Fibroblast of lung (primary cell): ENCODE measurements at regions not wholly inside any gene's neighbourhood (a gene's known extent, or its start where the extent isn't known, plus 50 kb on each side); places are given as distances from the start of the nearest gene placed in this dataset.

ENCODE experiments used
- DNase-seq, 2 donors: peaks; one replicate each; pipeline versions ENCODE4 v3.0.0 to v3.0.0-alpha.2; 2010; ENCODE audit warnings: low read depth in 2 of 2
- H2AFZ ChIP-seq: 2 replicates; pipeline ENCODE4 v1.5.1; 2012; ENCODE audit warnings: low read length, control low read depth, inconsistent platforms
- H3K27ac ChIP-seq: 2 replicates; pipeline ENCODE4 v1.5.1; 2011; ENCODE audit warnings: low read length, control low read depth; ENCODE audit not compliant: insufficient read depth
- H3K27me3 ChIP-seq: 2 replicates; pipeline ENCODE4 v1.5.1; 2011; ENCODE audit warnings: mild to moderate bottlenecking, low read length; ENCODE audit not compliant: control insufficient read depth, insufficient read depth
- H3K36me3 ChIP-seq: 2 replicates; pipeline ENCODE4 v1.5.1; 2011; ENCODE audit warnings: low read length; ENCODE audit not compliant: control insufficient read depth, insufficient read depth
- H3K4me1 ChIP-seq: 2 replicates; pipeline ENCODE4 v1.5.1; 2011; ENCODE audit warnings: low read length; ENCODE audit not compliant: control insufficient read depth, insufficient read depth; ENCODE audit errors: extremely low read depth
- H3K4me2 ChIP-seq: 2 replicates; pipeline ENCODE4 v1.5.1; 2011; ENCODE audit warnings: low read length, control low read depth; ENCODE audit not compliant: insufficient read depth; ENCODE audit errors: extremely low read depth
- H3K4me3 ChIP-seq, 4 experiments: fragments of 200-600 bp in 1 of 4; sonication (generic) in 1 of 4; replicated peaks in 1 of 4; 2 replicates each; pipeline ENCODE4 v1.5.1; 2011 to 2016; ENCODE audit warnings: low read length in 4 of 4, low read depth in 3 of 4, mild to moderate bottlenecking in 3 of 4, control low read depth in 2 of 4, inconsistent platforms in 1 of 4, mixed read lengths in 1 of 4; ENCODE audit not compliant: insufficient read depth in 1 of 4; ENCODE audit errors: control extremely low read depth in 1 of 4
- H3K79me2 ChIP-seq: 2 replicates; pipeline ENCODE4 v1.5.1; 2012; ENCODE audit warnings: mild to moderate bottlenecking, low read length, inconsistent platforms; ENCODE audit not compliant: control insufficient read depth, insufficient read depth
- H3K9ac ChIP-seq: 2 replicates; pipeline ENCODE4 v1.5.1; 2011; ENCODE audit warnings: mild to moderate bottlenecking, low read length, control low read depth; ENCODE audit not compliant: insufficient read depth
- H3K9me3 ChIP-seq: 2 replicates; pipeline ENCODE4 v1.5.1; 2012; ENCODE audit warnings: low read depth, low read length; ENCODE audit not compliant: control insufficient read depth, insufficient read depth
- H4K20me1 ChIP-seq: 2 replicates; pipeline ENCODE4 v1.5.1; 2011; ENCODE audit warnings: low read length; ENCODE audit not compliant: control insufficient read depth, insufficient read depth; ENCODE audit errors: extremely low read depth
- CTCF ChIP-seq, 2 donors: IDR thresholded peaks in 1 of 2; conservative IDR thresholded peaks in 1 of 2; 1 replicate in 1 of 2; 2 replicates in 1 of 2; pipeline ENCODE4 v1.5.1; 2011 to 2012; ENCODE audit warnings: low read length in 2 of 2, control low read depth in 1 of 2, inconsistent platforms in 1 of 2, low read depth in 1 of 2, mild to moderate bottlenecking in 1 of 2
- EZH2 ChIP-seq: IDR thresholded peaks from 2 replicates; pipeline ENCODE4 v1.5.1; 2012; ENCODE audit warnings: low read length, control low read depth, mild to moderate bottlenecking; ENCODE audit errors: missing control alignments

- Histone ChIP-seq H3K4me3 (no peak overlapping the region), H3K4me2 (no peak overlapping the region), H3K27ac (no peak overlapping the region), H2AFZ (no peak overlapping the region), H3K36me3 (no peaks in the 10 kb centered on the region), H4K20me1 (no peaks in the 10 kb centered on the region), H3K4me1 (no peaks in the 10 kb centered on the region), H3K27me3 (no peaks in the 10 kb centered on the region), H3K9ac (no peak overlapping the region), H3K79me2 (no peaks in the 10 kb centered on the region), H3K9me3 (no peaks in the 10 kb centered on the region)
- TF ChIP-seq EZH2 (no peak), CTCF (conservative IDR thresholded peaks at IDR 0.05 in 1 of 2, IDR thresholded peaks at IDR 0.05 in 1 of 2; ENCODE audit: low read depth in 1 of 2, low read length in 2 of 2) (no peak)
- DNase-seq = no peak
Observed at GRCh38 chr9:134971196-134971595, 53.5 kb upstream of the FCN1 start.

- Histone ChIP-seq H4K20me1 (no peaks in the 10 kb centered on the region), H3K9me3 (no peaks in the 10 kb centered on the region), H3K36me3 (no peaks in the 10 kb centered on the region), H3K4me3 (no peak overlapping the region), H3K9ac (no peak overlapping the region), H3K27ac (no peak overlapping the region), H3K79me2 (no peaks in the 10 kb centered on the region), H2AFZ (no peak overlapping the region), H3K4me2 (no peak overlapping the region), H3K4me1 (no peaks in the 10 kb centered on the region), H3K27me3 (no peaks in the 10 kb centered on the region)
- no peak for DNase-seq
- no peak for TF ChIP-seq EZH2
- no peak for TF ChIP-seq CTCF (conservative IDR thresholded peaks at IDR 0.05 in 1 of 2, IDR thresholded peaks at IDR 0.05 in 1 of 2; ENCODE audit: low read depth in 1 of 2, low read length in 2 of 2)
Observed at GRCh38 chr9:134971696-134972095, 54.0 kb upstream of the FCN1 start.

GRCh38 chr9:134972140-134972539 lies 54.4 kb upstream of the FCN1 start:
- Histone ChIP-seq H3K4me2 (no peak overlapping the region), H3K9ac (no peak overlapping the region), H3K79me2 (no peaks in the 10 kb centered on the region), H4K20me1 (no peaks in the 10 kb centered on the region), H3K27ac (no peak overlapping the region), H3K36me3 (no peaks in the 10 kb centered on the region), H3K27me3 (no peaks in the 10 kb centered on the region), H3K4me3 (no peak overlapping the region), H3K4me1 (no peaks in the 10 kb centered on the region), H2AFZ (no peak overlapping the region), H3K9me3 (no peaks in the 10 kb centered on the region)
- TF ChIP-seq CTCF (conservative IDR thresholded peaks at IDR 0.05 in 1 of 2, IDR thresholded peaks at IDR 0.05 in 1 of 2; ENCODE audit: low read depth in 1 of 2, low read length in 2 of 2) (no peak), EZH2 (no peak)
- DNase-seq = no peak
